ENCODE measurements at regions not wholly inside any gene's neighbourhood (a gene's known extent, or its start where the extent isn't known, plus 50 kb on each side); places are given as distances from the start of the nearest gene placed in this dataset.
"Not testable (repeated sequence)": the region's sequence is repeated elsewhere in the genome, so short reads cannot be mapped to it uniquely, and the experiment has no call there.

- not testable (repeated sequence) for DNase-seq
Observed at GRCh38 chr5:60041996-60042664, 148.6 kb upstream of the PDE4D start.

GRCh38 chr5:60041508-60041907, 148.0 kb upstream of the PDE4D start:
- not testable (repeated sequence) for DNase-seq

DNA sequence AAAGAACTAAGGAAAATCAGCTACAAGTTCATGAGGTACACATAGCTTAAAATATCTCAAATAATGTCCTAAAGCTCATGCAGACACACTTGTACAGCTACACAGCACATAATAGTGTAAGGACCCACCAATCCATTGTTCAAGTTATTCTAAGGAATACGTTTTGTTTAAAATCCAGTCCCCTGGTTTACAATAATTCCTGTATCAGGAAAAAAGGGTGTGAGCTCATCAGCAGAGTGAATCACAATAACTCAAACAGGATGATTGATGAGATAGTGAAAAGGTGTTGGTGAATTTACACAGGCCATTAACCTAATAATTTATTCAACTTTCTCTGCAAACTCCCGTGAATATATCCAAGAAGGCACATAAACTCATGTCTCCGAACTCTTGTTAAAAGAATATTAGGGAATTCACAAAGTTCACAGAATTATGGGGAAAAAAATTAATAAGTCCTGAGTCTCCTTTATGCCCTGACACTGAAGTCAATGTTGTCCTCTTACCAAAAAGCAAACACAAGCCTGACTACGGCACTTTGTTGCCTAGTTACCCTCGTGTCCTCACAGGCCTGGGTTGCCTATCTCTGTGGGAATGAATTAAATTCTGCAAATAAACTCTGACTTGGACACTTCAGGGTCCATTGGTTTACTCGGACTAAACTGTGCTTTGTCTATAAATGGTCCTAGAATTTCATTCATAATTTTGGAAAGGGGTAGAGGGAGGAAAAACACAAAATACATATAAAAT, 142.8 kb upstream of the PDE4D start:
- DNase-seq, result no peak

DNA sequence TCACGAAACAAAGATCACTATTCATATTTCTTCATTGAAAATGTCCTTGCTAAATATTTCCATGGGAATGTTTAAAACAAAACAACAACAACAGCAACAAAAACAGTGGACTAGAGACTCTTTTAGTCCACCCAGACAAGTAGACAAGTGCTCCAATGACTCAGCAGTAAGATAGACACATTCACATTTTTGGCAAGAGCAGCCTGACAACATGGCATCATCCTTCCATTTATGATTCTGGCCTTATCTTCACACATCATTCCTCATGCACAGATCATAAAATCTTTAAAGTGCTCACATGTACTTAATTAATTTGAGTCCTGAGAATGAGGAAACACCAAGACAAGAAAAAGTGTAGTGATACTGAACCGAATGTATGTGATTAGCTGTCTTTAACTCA, 132.6 kb upstream of the PDE4D start:
- no peak for DNase-seq

GRCh38 chr5:60024104-60024503, 130.6 kb upstream of the PDE4D start:
- no peak for DNase-seq

DNA sequence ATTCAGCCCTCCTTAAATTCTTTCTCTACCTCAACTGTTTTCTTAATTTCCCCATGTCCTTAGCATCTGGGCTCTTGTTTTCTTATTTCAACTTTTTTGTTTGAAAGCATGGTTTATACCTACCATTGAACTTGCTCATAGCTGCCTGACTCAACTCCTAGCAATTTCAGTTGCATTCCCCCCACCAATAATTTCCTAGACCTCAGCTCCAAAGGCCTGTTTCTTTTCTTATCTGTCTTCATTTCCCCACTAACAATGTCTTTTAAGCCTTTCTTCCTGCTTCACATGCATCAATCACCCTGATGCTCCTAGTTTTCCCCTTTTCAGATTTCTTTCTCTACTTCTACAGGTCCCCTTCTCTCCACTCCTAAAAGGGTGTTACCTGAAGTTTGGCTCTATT, 129.7 kb upstream of the PDE4D start:
- DNase-seq, result no peak

DNA sequence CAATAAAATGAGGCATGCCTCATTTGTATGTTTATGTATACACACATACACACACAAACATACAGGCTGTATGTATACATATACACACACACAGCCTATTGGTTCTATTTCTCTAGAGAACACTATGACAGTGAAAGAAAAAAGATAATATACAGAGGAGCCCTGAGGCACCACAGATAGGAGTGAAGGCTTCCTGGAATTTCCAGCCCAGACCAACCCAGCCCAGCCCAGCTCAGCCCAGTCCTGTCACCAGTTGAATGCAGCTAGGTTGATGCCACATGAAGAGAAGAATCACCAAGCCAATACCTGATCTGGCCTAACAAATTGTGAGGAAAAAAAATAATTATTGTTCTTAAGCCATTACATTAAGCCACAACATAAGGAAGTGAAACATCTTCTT, 126.9 kb upstream of the PDE4D start:
- DNase-seq, result no peak

- not testable (repeated sequence) for DNase-seq
Observed at GRCh38 chr5:60018960-60019359, 125.4 kb upstream of the PDE4D start.

GRCh38 chr5:60018091-60018490, 124.6 kb upstream of the PDE4D start:
- no peak for DNase-seq

- no peak for DNase-seq
Observed at GRCh38 chr5:60014331-60014730, 120.8 kb upstream of the PDE4D start.

DNA sequence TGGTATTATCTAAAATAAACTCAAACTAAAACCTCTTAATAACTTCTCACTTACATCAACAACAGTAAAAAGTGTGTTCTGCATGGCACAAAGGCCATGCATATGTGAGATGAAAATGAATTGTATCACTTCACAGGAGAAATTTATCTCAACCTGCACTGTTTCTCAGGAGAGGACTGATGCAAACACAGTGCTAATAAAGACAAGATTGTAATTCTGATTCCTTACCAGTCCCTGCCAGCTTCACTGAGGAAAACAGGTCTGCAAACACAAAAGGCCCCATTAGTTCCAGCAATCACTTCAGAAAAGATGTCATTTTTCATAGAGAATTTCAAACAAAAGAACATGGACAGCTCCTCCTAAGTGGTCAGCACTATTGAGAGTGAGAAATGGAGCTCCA, 117.3 kb upstream of the PDE4D start:
- DNase-seq, result no peak

DNA sequence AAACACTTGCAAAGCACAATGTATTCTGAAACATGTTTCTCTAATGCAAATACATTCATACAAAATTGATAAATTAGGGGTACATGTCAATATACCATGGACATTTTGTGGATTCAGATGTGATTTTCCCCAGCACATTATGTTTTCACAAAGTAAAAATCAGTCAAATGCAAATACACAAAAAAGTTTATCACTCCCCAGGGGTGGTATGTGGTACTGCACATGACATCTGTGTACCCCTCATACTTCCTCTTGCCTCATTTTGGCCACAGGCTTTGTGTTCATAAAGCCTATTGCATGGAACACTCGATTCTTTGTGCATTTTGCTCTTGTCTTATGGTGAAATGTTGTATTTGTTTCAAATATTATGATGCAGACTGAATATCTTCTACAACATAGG, 116.8 kb upstream of the PDE4D start:
- DNase-seq, result peak; percentile 35

- DNase-seq, result no peak
Observed at GRCh38 chr5:60007729-60008128, 114.2 kb upstream of the PDE4D start.

DNA sequence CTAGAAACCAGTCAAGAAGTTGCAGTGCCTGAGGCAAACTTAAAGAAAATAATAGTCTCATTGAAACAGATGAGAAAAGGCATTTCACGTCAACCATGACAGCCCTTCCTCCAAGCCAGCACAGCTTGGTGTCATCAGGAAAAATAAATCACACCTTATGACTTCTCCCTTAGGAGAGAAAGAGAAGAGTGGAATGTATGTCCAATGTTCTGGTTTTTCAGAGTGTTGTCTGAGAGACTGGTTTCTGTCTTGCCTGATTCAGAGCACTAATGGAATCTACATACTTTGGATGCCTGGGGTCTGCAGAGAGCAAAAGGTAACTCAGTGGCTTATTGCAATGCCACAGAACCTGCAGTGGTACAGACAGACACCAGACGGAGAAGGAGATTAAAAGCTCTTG, 105.5 kb upstream of the PDE4D start:
- DNase-seq, result no peak

DNA sequence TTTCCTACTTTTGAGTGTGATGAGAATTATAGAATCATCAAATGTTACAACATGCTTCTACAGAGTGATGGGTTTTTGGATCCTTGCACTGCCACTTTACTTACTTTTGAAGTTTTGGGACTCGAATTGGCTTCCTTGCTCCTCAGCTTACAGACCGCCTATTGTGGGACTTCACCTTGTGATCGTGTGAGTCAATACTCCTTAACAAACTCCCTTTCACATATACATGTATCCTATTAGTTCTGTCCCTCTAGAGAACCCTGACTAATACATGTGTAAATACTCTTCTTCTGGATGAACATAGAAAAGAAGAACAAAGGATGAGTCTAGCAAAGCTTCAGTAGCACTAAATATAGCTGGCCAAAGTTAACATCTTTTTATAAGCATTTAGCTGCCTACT, 98.7 kb upstream of the PDE4D start:
- no peak for DNase-seq

- peak; percentile 59 for DNase-seq
Observed at GRCh38 chr5:59988396-59988795, 94.9 kb upstream of the PDE4D start.

DNA sequence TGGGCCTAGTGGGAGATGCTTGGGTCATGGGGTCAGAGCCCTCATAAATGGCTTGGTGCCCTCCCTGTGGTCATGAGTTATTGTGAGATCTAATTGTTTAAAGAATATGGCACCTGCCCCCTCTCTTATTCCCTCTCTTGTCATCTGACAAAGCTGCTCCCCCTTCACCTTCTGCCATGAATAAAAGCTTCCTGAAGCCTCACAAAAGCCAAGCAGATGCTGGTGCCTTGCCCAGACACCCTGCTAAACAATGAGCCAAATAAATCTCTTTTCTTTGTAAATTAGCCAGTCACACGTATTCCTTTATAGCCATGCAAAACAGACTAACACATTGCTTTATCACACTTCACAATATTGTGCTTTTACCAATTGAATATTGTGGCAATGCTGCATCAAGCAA, 82.8 kb upstream of the PDE4D start:
- no peak for DNase-seq

GRCh38 chr5:59972043-59972442, 78.5 kb upstream of the PDE4D start:
- DNase-seq, result no peak

GRCh38 chr5:59959330-59959729, 65.8 kb upstream of the PDE4D start:
- no peak for DNase-seq

- no peak for DNase-seq
Observed at GRCh38 chr5:59956130-59956783, 62.7 kb upstream of the PDE4D start.

GRCh38 chr5:59955241-59955640, 61.7 kb upstream of the PDE4D start:
- no peak for DNase-seq

DNA sequence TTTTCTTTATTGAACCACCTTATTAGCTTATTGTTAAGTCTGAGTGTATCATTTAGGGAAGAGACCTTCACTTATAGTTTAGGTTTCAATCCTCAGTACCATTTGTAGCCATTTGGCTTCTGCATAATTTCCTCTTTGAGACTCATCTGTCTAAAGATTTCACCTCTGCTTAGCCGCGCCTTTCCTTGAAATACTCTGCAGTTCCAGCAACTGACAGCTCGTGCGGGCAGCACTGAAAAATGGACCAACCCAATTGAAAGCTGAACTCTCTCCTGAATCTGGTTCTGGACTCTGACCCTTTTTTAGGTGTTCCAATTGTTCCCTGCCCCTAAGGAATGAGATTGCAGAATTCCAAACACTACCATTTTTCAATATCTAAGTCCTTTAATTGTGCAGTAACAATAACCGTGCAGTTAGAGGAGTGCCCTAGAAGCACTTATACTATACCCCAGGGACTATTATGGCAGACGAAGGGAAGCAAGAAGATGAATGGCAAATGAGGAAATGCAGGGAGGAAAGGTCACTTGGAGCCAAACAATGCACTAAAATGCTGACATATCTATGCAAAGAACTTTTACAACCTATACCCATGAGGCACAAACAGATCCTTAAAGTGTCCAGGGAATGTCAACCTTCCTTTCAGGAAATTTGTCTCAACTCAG, 50.1 kb upstream of the PDE4D start:
- no peak for DNase-seq
